LNCaP clone FGC (cell line): ENCODE measurements at regions not wholly inside any gene's neighbourhood (a gene's known extent, or its start where the extent isn't known, plus 50 kb on each side); places are given as distances from the start of the nearest gene placed in this dataset.

Experiments used
- DNase-seq: peaks from one replicate; pipeline ENCODE4 v3.0.0-alpha.2; 2011; ENCODE audit warnings: low read depth
- H3K4me3 ChIP-seq: 2 replicates; pipeline ENCODE4 v1.5.1; 2011; ENCODE audit warnings: mild to moderate bottlenecking, low read depth, low read length, control low read depth
- CTCF ChIP-seq: IDR thresholded peaks from 2 replicates; pipeline ENCODE4 v1.5.1; 2012; ENCODE audit warnings: mild to moderate bottlenecking; ENCODE audit not compliant: control insufficient read depth, insufficient read depth; ENCODE audit errors: extremely low read depth

DNA sequence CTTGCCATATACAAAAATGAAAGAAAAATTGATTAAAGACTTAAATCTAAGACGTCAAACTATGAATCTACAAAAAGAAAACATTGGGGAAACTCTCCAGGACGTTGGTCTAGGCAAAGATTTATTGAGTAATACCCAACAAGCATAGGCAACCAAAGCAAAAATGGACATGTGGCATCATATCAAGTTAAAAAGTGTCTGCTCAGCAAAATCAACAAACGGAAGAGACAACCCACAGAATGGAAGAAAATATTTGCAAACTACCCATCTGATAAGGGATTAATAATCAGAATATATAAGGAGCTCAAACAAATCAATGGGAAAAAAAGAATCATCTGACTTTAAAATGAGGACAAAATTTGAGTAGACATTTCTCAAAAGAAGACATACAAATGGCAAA lies 160.9 kb downstream of the DCLK3 start:
- H3K4me3 ChIP-seq: no peak overlapping the region
- DNase-seq: no peak
- TF ChIP-seq CTCF: no peak

- peak; percentile 26 for TF ChIP-seq CTCF
- DNase-seq: no peak
- H3K4me3 ChIP-seq: no peak overlapping the region
These were observed 163.9 kb downstream of the DCLK3 start for GRCh38 chr3:36600404-36600803.
